ENCODE measurements at regions not wholly inside any gene's neighbourhood (a gene's known extent, or its start where the extent isn't known, plus 50 kb on each side); places are given as distances from the start of the nearest gene placed in this dataset.
"Not testable (repeated sequence)": the region's sequence is repeated elsewhere in the genome, so short reads cannot be mapped to it uniquely, and the experiment has no call there.

- no peak overlapping the region for H3K4me3 ChIP-seq (ENCODE audit: low read depth, low read length)
- DNase-seq (ENCODE audit: low read depth, low spot score): no peak
- no peak for TF ChIP-seq CTCF (IDR thresholded peaks at IDR 0.05; ENCODE audit: low read depth, low read length)
- in situ Hi-C loops (cut with HindIII; ENCODE audit: low sequenced_read_pairs): no loop called here
Measured at GRCh38 chr10:30170146-30170545, 110.8 kb upstream of the JCAD start.

GRCh38 chr10:30169342-30169741, 110.0 kb upstream of the JCAD start:
- TF ChIP-seq CTCF (IDR thresholded peaks at IDR 0.05; ENCODE audit: low read depth, low read length): no peak
- DNase-seq (ENCODE audit: low read depth, low spot score): no peak
- H3K4me3 ChIP-seq (ENCODE audit: low read depth, low read length): no peak overlapping the region
- in situ Hi-C loops (cut with HindIII; ENCODE audit: low sequenced_read_pairs): no loop called here

- in situ Hi-C loops (cut with HindIII; ENCODE audit: low sequenced_read_pairs): no loop called here
- no peak for DNase-seq (ENCODE audit: low read depth, low spot score)
- no peak for TF ChIP-seq CTCF (IDR thresholded peaks at IDR 0.05; ENCODE audit: low read depth, low read length)
- no peak overlapping the region for H3K4me3 ChIP-seq (ENCODE audit: low read depth, low read length)
Measured at GRCh38 chr10:30166929-30167328, 107.5 kb upstream of the JCAD start.

- in situ Hi-C loops (cut with HindIII; ENCODE audit: low sequenced_read_pairs); DNase-seq (ENCODE audit: low read depth, low spot score); H3K4me3 ChIP-seq (ENCODE audit: low read depth, low read length): not testable (repeated sequence)
Measured at GRCh38 chr10:30163410-30163809, 104.0 kb upstream of the JCAD start.

- H3K4me3 ChIP-seq (ENCODE audit: low read depth, low read length); in situ Hi-C loops (cut with HindIII; ENCODE audit: low sequenced_read_pairs); DNase-seq (ENCODE audit: low read depth, low spot score): not testable (repeated sequence)
Measured at GRCh38 chr10:30162796-30163195, 103.4 kb upstream of the JCAD start.

- no peak overlapping the region for H3K4me3 ChIP-seq (ENCODE audit: low read depth, low read length)
- TF ChIP-seq CTCF (IDR thresholded peaks at IDR 0.05; ENCODE audit: low read depth, low read length): no peak
- in situ Hi-C loops (cut with HindIII; ENCODE audit: low sequenced_read_pairs): no loop called here
- DNase-seq (ENCODE audit: low read depth, low spot score): no peak
Measured at GRCh38 chr10:30160271-30160982, 101.0 kb upstream of the JCAD start.

GRCh38 chr10:30159614-30160013, 100.2 kb upstream of the JCAD start:
- H3K4me3 ChIP-seq (ENCODE audit: low read depth, low read length); DNase-seq (ENCODE audit: low read depth, low spot score); in situ Hi-C loops (cut with HindIII; ENCODE audit: low sequenced_read_pairs): not testable (repeated sequence)

- in situ Hi-C loops (cut with HindIII; ENCODE audit: low sequenced_read_pairs): no loop called here
- no peak for TF ChIP-seq CTCF (IDR thresholded peaks at IDR 0.05; ENCODE audit: low read depth, low read length)
- DNase-seq (ENCODE audit: low read depth, low spot score): no peak
- no peak overlapping the region for H3K4me3 ChIP-seq (ENCODE audit: low read depth, low read length)
Measured at GRCh38 chr10:30158325-30158960, 99.1 kb upstream of the JCAD start.
